SW480 (cell line): ENCODE measurements at regions not wholly inside any gene's neighbourhood (a gene's known extent, or its start where the extent isn't known, plus 50 kb on each side); places are given as distances from the start of the nearest gene placed in this dataset.
A peak's percentile ranks its signal among the peaks of the same experiment; 100 is the strongest.
"Not testable (repeated sequence)": the region's sequence is repeated elsewhere in the genome, so short reads cannot be mapped to it uniquely, and the experiment has no call there.

Experiments
- DNase-seq: peaks from one replicate; pipeline ENCODE4 v3.0.0-alpha.2; 2016; ENCODE audit warnings: low spot score

- no peak for DNase-seq
Measured at GRCh38 chr1:212495766-212496494, 63.2 kb downstream of the NENF start.

GRCh38 chr1:212496682-212497081 lies 64.0 kb downstream of the NENF start:
- DNase-seq = no peak

- no peak for DNase-seq
Measured at GRCh38 chr1:212497553-212497952, 64.8 kb downstream of the NENF start.

- DNase-seq = no peak
Measured at GRCh38 chr1:212498283-212499040, 65.7 kb downstream of the NENF start.

- no peak for DNase-seq
Measured at GRCh38 chr1:212500351-212500750, 67.6 kb downstream of the NENF start.

GRCh38 chr1:212500983-212501382 lies 68.3 kb downstream of the NENF start:
- DNase-seq = no peak

- DNase-seq = no peak
Measured at GRCh38 chr1:212503714-212504113, 71.0 kb downstream of the NENF start.

GRCh38 chr1:212504171-212504803 lies 71.6 kb downstream of the NENF start:
- no peak for DNase-seq

GRCh38 chr1:212506666-212507065 lies 73.9 kb downstream of the NENF start:
- DNase-seq = no peak

GRCh38 chr1:212507369-212507768 lies 74.6 kb downstream of the NENF start:
- no peak for DNase-seq

GRCh38 chr1:212512816-212513559 lies 80.3 kb downstream of the NENF start:
- peak; percentile 30 for DNase-seq

GRCh38 chr1:212513586-212513985 lies 80.9 kb downstream of the NENF start:
- DNase-seq = peak; percentile 18

GRCh38 chr1:212514056-212514614 lies 81.4 kb downstream of the NENF start:
- peak; percentile 87 for DNase-seq

- DNase-seq = no peak
Measured at GRCh38 chr1:212514782-212515181, 82.1 kb downstream of the NENF start.

- no peak for DNase-seq
Measured at GRCh38 chr1:212515329-212515760, 82.6 kb downstream of the NENF start.

- DNase-seq = not testable (repeated sequence)
Measured at GRCh38 chr1:212516012-212516411, 83.3 kb downstream of the NENF start.

- peak; percentile 66 for DNase-seq
Measured at GRCh38 chr1:212518188-212519054, 85.7 kb downstream of the NENF start.

GRCh38 chr1:212519131-212519530 lies 86.4 kb downstream of the NENF start:
- DNase-seq = no peak

- DNase-seq = no peak
Measured at GRCh38 chr1:212520299-212520698, 87.6 kb downstream of the NENF start.

GRCh38 chr1:212520746-212521145 lies 87.8 kb upstream of the ATF3 start:
- no peak for DNase-seq
